ENCODE measurements at regions not wholly inside any gene's neighbourhood (a gene's known extent, or its start where the extent isn't known, plus 50 kb on each side); places are given as distances from the start of the nearest gene placed in this dataset.
"Not testable (repeated sequence)": the region's sequence is repeated elsewhere in the genome, so short reads cannot be mapped to it uniquely, and the experiment has no call there.

GRCh38 chr4:49149006-49149975 is 163.2 kb downstream of the CWH43 start:
- not testable (repeated sequence) for DNase-seq

DNA sequence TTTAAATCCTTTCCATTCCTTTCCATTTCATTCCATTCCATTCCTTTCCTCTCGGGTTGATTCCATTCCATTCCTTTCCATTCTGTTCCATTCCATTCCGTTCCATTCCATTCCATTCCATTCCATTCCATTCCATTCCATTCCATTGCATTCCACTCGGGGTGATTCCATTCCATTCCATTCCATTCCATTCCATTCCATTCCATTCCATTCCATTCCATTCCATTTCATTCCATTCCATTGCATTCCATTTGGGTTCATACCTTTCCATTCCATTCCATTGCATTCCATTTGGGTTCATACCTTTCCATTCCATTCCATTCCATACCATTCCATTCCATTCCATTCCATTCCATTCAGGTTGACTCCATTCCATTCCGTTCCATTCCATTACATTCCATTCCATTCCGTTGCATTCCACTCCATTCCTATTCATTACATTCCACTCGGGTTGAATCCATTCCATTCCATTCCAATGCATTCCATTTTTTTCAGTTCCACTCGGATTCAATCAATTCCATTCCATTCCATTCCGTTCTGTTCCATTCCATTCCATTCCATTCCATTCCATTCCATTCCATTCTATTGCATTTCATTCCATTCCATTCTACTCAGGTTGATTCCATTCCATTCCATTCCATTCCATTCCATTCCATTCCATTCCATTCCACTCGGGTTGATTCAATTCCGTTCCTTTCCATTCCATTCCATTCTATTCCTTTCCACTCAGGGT is 164.4 kb downstream of the CWH43 start:
- not testable (repeated sequence) for H3K9me3 ChIP-seq, H3K4me3 ChIP-seq, DNase-seq, H3K36me3 ChIP-seq, H3K27me3 ChIP-seq

More at GRCh38 chr4:49149006-49149975, 163.2 kb downstream of the CWH43 start:
- H3K27me3 ChIP-seq, H3K36me3 ChIP-seq, H3K9me3 ChIP-seq, H3K4me3 ChIP-seq: not testable (repeated sequence)

DNA sequence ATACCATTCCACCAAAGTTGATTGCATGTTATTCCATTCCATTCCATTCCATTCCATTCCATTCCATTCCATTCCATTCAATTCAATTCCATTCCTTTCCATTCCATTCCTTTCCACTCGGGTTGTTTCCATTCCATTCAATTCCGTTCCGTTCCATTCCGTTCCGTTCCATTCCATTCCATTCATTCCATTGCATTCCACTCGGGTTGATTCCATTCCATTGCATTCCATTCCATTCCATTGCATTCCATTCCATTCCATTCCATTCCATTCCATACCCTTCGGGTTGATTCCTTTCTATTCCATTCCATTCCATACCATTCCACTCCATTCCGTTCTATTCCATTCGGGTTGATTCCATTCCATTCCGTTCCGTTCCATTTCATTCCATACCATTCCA is 166.9 kb downstream of the CWH43 start:
- H3K4me3 ChIP-seq, H3K36me3 ChIP-seq, H3K9me3 ChIP-seq, DNase-seq, H3K27me3 ChIP-seq: not testable (repeated sequence)

GRCh38 chr4:49154308-49155103 is 168.4 kb downstream of the CWH43 start:
- H3K9me3 ChIP-seq, H3K4me3 ChIP-seq, H3K36me3 ChIP-seq, H3K27me3 ChIP-seq, DNase-seq: not testable (repeated sequence)

- not testable (repeated sequence) for H3K9me3 ChIP-seq, H3K36me3 ChIP-seq, DNase-seq, H3K4me3 ChIP-seq, H3K27me3 ChIP-seq
Observed at GRCh38 chr4:49155270-49155669, 169.2 kb downstream of the CWH43 start.

GRCh38 chr4:49156309-49156708 is 170.2 kb downstream of the CWH43 start:
- not testable (repeated sequence) for H3K27me3 ChIP-seq, DNase-seq, H3K9me3 ChIP-seq, H3K36me3 ChIP-seq, H3K4me3 ChIP-seq

- not testable (repeated sequence) for H3K9me3 ChIP-seq, H3K4me3 ChIP-seq, H3K36me3 ChIP-seq, H3K27me3 ChIP-seq, DNase-seq
Observed at GRCh38 chr4:49157630-49158029, 171.6 kb downstream of the CWH43 start.

- H3K27me3 ChIP-seq, H3K36me3 ChIP-seq: not testable (repeated sequence)
Observed at GRCh38 chr4:49161111-49161541, 175.1 kb downstream of the CWH43 start.

DNA sequence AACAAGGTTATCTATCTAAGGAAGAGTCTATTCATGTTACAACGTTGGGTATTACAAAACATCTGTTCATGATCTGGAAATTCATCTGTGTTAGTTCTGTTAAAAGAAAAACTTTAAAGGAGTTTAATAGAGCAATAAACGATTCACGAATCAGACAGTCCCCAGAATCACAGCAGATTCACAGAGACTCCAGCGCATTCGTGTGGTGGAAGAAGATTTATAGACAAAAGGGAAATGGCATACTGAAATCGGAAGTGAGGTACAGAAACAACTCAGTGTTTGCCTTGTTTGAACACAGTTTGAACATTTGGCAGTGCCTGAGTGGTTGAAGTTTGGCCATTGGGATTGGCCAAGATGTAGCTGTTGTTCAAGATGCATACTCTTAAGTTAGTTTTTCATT is 178.8 kb downstream of the CWH43 start:
- not testable (repeated sequence) for H3K36me3 ChIP-seq, H3K4me3 ChIP-seq, H3K27me3 ChIP-seq, DNase-seq, H3K9me3 ChIP-seq

More at GRCh38 chr4:49161111-49161541, 175.1 kb downstream of the CWH43 start:
- H3K4me3 ChIP-seq, H3K9me3 ChIP-seq, DNase-seq: not testable (repeated sequence)

GRCh38 chr4:49177847-49178246 is 191.8 kb downstream of the CWH43 start:
- not testable (repeated sequence) for H3K9me3 ChIP-seq, DNase-seq, H3K4me3 ChIP-seq, H3K36me3 ChIP-seq, H3K27me3 ChIP-seq

DNA sequence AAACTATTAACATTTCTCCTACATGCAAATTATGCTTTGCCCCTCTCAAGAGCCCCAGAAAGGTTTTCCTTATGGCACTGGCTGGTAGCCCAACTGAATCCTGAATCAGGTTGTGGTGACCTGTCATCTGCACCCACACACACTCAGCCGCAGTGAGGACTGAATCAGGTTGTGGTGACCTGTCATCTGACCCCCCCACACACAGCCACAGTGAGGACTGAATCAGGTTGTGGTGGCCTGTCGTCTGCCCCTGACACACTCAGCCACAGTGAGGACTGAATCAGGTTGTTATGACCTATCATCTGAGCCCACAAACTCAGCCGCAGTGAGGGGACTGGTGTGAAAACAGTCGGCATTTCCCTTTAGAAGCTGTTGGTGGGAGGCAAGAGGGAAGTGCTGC is 195.0 kb downstream of the CWH43 start:
- not testable (repeated sequence) for H3K9me3 ChIP-seq, H3K36me3 ChIP-seq, H3K4me3 ChIP-seq, H3K27me3 ChIP-seq, DNase-seq

GRCh38 chr4:49211396-49212194 is 225.5 kb downstream of the CWH43 start:
- H3K36me3 ChIP-seq, H3K9me3 ChIP-seq, H3K27me3 ChIP-seq, H3K4me3 ChIP-seq, DNase-seq: not testable (repeated sequence)

DNA sequence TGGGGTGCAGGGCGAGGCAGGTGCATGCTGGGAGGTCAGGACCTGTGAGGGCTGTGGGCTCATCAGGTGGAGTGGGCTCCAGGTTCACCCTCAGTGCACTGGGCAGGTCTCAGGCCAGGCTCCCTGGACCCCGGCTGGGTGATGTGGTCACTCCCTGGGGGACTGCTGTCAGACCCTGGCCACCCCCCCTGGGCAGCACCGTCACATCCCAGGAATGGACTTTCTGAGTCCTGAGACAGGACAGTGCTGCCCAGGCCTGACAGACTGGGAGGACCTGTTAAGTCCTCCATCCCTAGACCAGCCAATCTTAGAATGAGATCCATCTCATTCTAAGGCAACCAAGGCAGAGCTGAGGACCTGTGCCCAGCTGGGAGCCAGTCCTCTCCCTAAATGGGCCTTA is 227.2 kb downstream of the CWH43 start:
- not testable (repeated sequence) for H3K36me3 ChIP-seq, H3K27me3 ChIP-seq, H3K9me3 ChIP-seq, H3K4me3 ChIP-seq, DNase-seq

GRCh38 chr4:49213750-49214149 is 227.7 kb downstream of the CWH43 start:
- not testable (repeated sequence) for H3K36me3 ChIP-seq, H3K9me3 ChIP-seq, H3K4me3 ChIP-seq, DNase-seq, H3K27me3 ChIP-seq

- H3K27me3 ChIP-seq, H3K9me3 ChIP-seq, DNase-seq, H3K4me3 ChIP-seq, H3K36me3 ChIP-seq: not testable (repeated sequence)
Observed at GRCh38 chr4:49214453-49215081, 228.5 kb downstream of the CWH43 start.

DNA sequence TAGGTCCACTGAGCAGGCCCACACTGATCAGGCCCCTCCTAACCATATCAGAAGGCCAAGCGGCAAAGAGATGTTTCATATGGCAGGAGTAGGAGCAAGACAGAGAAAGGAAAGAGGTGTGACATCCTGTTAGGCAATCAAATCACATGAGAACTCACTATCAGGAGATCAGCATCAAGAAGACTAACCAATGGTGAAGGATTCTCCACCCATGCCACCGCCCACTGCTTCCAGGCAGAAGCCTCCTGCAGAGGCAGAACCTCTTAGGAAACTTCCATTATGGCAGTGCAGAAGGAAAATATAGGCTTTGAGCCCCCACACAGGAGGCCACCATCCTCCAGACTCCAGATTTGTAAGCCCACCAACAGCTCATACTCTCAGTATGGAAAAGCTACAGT is 229.0 kb downstream of the CWH43 start:
- not testable (repeated sequence) for H3K9me3 ChIP-seq, H3K27me3 ChIP-seq, H3K36me3 ChIP-seq, DNase-seq, H3K4me3 ChIP-seq
